Effector memory CD4-positive, alpha-beta T cell (primary cell): ENCODE measurements at regions not wholly inside any gene's neighbourhood (a gene's known extent, or its start where the extent isn't known, plus 50 kb on each side); places are given as distances from the start of the nearest gene placed in this dataset.
"Not testable (repeated sequence)": the region's sequence is repeated elsewhere in the genome, so short reads cannot be mapped to it uniquely, and the experiment has no call there.

ENCODE experiments used
- DNase-seq, 3 donors: peaks; one replicate each; pipeline ENCODE4 v3.0.0-alpha.2; 2020
- H3K27ac ChIP-seq: 2 replicates; pipeline ENCODE4 v1.7.0; 2013; ENCODE audit warnings: mild to moderate bottlenecking, low read length, moderate library complexity; ENCODE audit not compliant: insufficient read depth, poor library complexity, severe bottlenecking
- H3K27me3 ChIP-seq: replicated peaks from 2 replicates; pipeline ENCODE4 v1.7.0; 2013; ENCODE audit warnings: mild to moderate bottlenecking, low read length; ENCODE audit not compliant: insufficient read depth, control insufficient read depth, poor library complexity, severe bottlenecking
- H3K36me3 ChIP-seq: 2 replicates; pipeline ENCODE4 v1.7.0; 2013; ENCODE audit warnings: mild to moderate bottlenecking, low read length, moderate library complexity; ENCODE audit not compliant: control insufficient read depth, insufficient read depth
- H3K4me1 ChIP-seq: 2 replicates; pipeline ENCODE4 v1.7.0; 2013; ENCODE audit warnings: low read length, mild to moderate bottlenecking; ENCODE audit not compliant: control insufficient read depth, insufficient read depth, poor library complexity, severe bottlenecking
- H3K4me3 ChIP-seq: 2 replicates; pipeline ENCODE4 v1.7.0; 2013; ENCODE audit warnings: low read length, low read depth, mild to moderate bottlenecking; ENCODE audit not compliant: insufficient read depth, poor library complexity, severe bottlenecking
- H3K9me3 ChIP-seq: 2 replicates; pipeline ENCODE4 v1.7.0; 2013; ENCODE audit warnings: mild to moderate bottlenecking, low read length, moderate library complexity; ENCODE audit not compliant: control insufficient read depth

DNA sequence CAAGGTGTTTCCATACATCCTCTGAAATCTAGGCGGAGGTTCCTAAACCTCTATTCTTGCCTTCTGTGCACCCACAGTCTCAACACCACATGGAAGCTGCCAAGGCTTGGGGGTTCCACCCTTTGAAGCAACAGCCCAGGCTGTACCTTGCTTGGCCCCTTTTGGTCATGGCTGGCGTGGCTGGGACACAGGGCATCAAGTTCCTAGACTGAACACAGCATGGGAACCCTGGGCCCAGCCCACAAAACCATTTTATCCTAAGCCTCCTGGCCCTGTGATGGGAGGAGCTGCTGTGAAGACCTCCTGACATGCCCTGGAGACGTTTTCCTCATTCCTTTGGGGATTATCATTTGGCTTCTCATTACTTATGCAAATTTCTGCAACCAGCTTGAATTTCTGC is 739.0 kb upstream of the NECTIN3 start:
- no peaks in the 10 kb centered on the region for H3K4me1 ChIP-seq
- no peaks in the 10 kb centered on the region for H3K36me3 ChIP-seq

DNA sequence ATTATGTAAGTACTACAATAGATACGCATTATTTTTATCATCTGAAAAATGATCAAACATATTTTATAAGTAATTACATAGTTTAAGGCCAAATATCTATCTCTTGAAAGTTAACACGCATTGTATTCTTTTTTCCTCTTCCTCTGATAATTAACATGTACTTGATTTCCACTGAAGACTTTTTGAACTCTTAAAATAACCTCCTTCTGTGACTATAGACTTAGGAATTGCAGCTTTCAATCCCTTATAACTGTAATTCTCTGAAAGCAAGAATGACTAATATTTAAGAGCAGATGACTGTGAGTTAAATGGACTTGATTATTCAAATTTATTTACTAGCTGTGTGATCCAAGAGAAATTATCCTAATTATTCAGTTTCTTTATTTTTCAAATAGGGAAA is 730.6 kb upstream of the NECTIN3 start:
- H3K9me3 ChIP-seq, result no peaks in the 10 kb centered on the region
- H3K4me1 ChIP-seq, result no peaks in the 10 kb centered on the region
- DNase-seq, result no peak
- no peaks in the 10 kb centered on the region for H3K36me3 ChIP-seq
- no peaks in the 10 kb centered on the region for H3K27me3 ChIP-seq
- H3K27ac ChIP-seq, result no peak overlapping the region
- no peak overlapping the region for H3K4me3 ChIP-seq

More for the DNA sequence above, 739.0 kb upstream of the NECTIN3 start:
- DNase-seq, result no peak
- H3K4me3 ChIP-seq, result no peak overlapping the region
- H3K9me3 ChIP-seq, result no peaks in the 10 kb centered on the region
- H3K27me3 ChIP-seq, result no peaks in the 10 kb centered on the region
- no peak overlapping the region for H3K27ac ChIP-seq

DNA sequence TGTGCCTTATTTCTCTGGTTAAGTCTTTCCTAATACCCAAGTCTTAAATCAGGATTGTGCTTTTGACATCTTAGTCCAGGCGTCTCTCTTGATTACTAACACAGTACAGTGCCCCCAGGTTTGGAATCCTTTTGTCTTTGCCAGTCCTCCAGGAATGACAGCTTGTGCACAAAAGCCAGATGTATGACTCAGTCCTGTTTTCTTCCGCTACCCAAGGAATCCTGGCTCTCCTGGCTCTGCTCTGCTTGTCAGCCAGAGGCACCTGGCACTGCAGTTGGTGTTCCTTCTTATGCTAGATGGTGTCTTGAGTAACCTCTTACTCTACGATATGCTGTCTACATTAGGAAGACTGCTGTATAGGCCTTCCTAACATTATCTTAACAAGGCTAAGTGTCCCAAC is 728.2 kb upstream of the NECTIN3 start:
- no peaks in the 10 kb centered on the region for H3K9me3 ChIP-seq
- no peak overlapping the region for H3K27ac ChIP-seq
- no peak overlapping the region for H3K4me3 ChIP-seq
- no peak for DNase-seq
- H3K27me3 ChIP-seq, result no peaks in the 10 kb centered on the region
- H3K36me3 ChIP-seq, result no peaks in the 10 kb centered on the region
- no peaks in the 10 kb centered on the region for H3K4me1 ChIP-seq

DNA sequence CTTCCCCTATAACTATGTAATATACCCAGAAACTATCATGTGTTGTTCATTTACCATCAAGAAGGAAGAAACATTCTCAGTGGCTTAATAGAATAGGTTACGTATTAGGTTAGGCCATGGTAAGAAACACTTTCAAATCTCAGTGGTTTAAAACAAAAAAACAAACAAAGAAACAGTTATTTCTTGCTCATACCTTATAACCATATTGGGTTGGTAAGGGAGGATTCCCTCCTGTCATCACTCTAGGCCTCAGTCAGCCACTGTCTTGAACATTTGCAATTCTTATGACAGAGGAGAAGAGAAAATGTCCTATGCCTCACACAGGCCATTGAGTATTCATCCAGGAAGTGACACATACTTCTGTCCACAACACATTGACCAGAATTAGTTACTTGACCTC is 727.7 kb upstream of the NECTIN3 start:
- H3K4me1 ChIP-seq, result no peaks in the 10 kb centered on the region
- no peaks in the 10 kb centered on the region for H3K27me3 ChIP-seq
- no peak for DNase-seq
- H3K27ac ChIP-seq, result no peak overlapping the region
- H3K36me3 ChIP-seq, result no peaks in the 10 kb centered on the region
- no peak overlapping the region for H3K4me3 ChIP-seq
- H3K9me3 ChIP-seq, result no peaks in the 10 kb centered on the region

DNA sequence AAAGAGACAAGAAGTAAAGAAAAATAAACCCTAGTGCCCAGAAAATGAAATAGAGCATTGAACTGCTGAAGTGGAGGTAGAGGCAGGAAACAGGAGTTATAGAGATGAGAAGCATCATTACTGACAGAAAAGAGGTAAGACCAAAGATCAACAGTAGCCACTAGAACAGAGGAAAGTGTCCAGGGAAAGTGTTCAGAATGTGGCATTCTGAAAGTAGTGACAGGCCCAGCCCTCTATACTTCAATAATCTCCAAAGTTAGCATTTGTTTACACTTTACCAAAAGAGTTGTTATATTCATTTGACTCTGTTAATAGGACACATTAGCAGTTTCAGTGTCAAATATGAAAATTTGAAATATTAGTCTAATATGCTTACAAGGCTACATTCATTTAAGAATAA is 727.1 kb upstream of the NECTIN3 start:
- H3K9me3 ChIP-seq, result no peaks in the 10 kb centered on the region
- no peak overlapping the region for H3K27ac ChIP-seq
- H3K4me1 ChIP-seq, result no peaks in the 10 kb centered on the region
- no peaks in the 10 kb centered on the region for H3K36me3 ChIP-seq
- no peaks in the 10 kb centered on the region for H3K27me3 ChIP-seq
- DNase-seq, result no peak
- no peak overlapping the region for H3K4me3 ChIP-seq

DNA sequence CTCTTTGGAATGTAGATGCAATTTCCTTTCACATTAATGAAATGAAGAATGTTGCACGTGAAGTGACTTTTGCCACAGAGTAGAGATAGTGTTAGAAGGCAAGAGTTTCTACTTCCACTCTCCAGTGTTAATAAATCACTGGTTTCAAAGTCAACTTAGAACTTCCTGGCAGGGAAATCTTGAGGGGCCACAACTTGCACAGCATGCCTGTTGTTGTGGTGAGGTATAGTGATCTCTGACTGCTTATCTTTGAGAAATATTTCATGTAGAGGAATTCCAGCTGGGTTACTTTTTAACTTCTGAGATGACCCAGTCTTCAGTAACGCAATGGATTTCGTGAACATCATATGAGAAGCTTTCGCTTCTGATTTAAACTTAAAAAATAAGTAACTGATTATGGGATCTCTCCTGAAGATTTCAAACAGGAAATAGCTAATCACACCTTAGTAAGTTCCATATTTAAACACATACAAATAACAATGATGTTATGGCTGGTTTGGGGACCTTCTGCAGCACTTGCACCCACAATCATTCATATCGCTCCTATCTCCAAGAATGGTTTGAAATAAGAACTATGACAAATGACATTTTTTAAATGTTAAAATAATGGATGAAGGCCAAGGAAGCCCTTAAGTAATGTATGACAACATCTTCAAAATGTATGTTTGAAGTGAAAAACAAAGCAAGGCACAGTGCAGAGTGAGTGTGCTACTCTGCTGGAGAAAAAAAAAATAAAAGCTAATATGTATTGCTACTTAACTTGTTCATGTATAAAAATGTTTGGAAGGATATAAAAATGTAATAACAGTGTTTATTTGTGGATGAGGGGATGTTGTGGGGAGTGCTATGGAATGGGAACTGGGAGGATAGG is 726.5 kb upstream of the NECTIN3 start:
- DNase-seq, result no peak
- Histone ChIP-seq H3K9me3 (no peaks in the 10 kb centered on the region), H3K27me3 (no peaks in the 10 kb centered on the region), H3K4me3 (no peak overlapping the region), H3K4me1 (no peaks in the 10 kb centered on the region), H3K27ac (no peak overlapping the region), H3K36me3 (no peaks in the 10 kb centered on the region)

DNA sequence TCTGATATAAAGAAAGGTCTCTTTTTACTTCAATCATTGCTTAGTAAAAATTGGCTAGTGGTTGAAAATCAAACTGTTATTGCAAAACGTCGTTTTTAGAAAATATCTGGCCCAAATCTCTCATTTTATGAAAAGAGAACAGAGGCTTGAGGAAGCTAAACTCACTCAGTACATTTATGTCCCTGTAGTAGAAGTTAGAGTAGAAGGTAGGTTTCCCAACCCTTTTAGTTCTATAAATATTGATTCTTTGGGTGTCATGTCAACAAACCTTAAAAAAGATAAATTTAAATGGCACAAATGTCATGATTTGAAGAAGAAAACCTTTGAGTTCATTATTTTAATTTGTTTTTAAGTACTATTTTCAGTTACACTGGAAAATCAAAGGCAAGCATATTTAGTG is 722.3 kb upstream of the NECTIN3 start:
- no peaks in the 10 kb centered on the region for H3K36me3 ChIP-seq
- H3K4me1 ChIP-seq, result no peaks in the 10 kb centered on the region
- no peaks in the 10 kb centered on the region for H3K9me3 ChIP-seq
- DNase-seq, result no peak
- H3K4me3 ChIP-seq, result no peak overlapping the region
- H3K27me3 ChIP-seq, result no peaks in the 10 kb centered on the region
- no peak overlapping the region for H3K27ac ChIP-seq

DNA sequence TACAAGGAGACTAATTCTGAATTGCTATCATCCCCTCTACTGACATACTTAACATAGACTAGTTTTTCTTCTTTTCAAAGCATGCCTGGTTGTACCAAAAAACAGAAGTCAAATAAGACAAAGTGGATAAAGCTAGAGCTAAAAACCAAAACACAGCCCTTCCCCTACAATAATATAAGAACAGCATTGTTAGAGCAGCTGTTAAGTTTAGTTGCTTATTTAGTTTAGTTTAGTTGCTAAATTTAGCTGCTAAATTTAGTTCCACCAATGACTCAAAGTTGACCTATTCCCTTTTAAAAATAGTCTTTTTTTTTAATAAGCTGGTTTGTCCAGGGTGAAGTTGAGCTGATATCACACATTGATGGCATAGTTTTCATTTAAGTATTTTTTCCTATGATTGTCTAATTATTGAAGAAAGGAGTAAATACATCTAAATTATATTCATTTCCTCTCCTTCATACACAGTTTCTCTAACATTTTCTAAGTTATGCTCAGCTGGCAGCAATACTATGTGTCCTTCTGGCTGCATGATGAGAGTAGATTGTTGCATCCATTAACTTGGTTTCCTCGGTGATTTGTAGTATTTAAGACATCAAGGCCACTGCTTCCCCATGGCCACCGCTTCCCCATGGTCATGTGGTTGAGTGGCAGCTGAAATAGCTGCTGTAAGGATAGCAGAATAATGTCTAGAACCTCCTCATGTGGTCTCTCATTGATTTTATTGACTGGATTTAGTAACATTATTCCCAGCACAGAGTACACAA is 718.6 kb upstream of the NECTIN3 start:
- no peak overlapping the region for H3K27ac ChIP-seq
- DNase-seq, result no peak
- no peaks in the 10 kb centered on the region for H3K27me3 ChIP-seq
- no peaks in the 10 kb centered on the region for H3K36me3 ChIP-seq
- H3K9me3 ChIP-seq, result no peaks in the 10 kb centered on the region
- no peaks in the 10 kb centered on the region for H3K4me1 ChIP-seq
- H3K4me3 ChIP-seq, result no peak overlapping the region

DNA sequence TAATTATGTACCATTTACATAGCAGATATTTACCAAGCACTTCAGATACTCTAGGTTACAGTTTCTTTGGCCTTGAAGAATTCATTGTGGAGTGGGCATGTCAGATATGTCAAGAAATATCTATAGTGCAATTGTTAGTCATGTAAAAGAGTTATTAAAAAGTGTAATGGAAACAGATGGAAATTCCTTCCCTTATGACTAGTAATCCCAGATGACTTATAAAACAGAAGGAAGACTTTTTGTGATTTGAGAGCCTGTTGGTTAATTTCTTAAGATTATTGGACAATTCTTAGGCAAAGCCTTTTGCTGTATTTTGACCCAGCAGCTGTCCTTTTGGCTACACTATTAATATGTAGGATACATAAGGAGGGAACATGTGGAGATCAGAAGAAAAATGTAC is 708.9 kb upstream of the NECTIN3 start:
- Histone ChIP-seq H3K4me1 (no peaks in the 10 kb centered on the region), H3K27me3 (no peaks in the 10 kb centered on the region), H3K9me3 (no peaks in the 10 kb centered on the region), H3K4me3 (no peak overlapping the region), H3K27ac (no peak overlapping the region), H3K36me3 (no peaks in the 10 kb centered on the region)
- DNase-seq, result no peak

DNA sequence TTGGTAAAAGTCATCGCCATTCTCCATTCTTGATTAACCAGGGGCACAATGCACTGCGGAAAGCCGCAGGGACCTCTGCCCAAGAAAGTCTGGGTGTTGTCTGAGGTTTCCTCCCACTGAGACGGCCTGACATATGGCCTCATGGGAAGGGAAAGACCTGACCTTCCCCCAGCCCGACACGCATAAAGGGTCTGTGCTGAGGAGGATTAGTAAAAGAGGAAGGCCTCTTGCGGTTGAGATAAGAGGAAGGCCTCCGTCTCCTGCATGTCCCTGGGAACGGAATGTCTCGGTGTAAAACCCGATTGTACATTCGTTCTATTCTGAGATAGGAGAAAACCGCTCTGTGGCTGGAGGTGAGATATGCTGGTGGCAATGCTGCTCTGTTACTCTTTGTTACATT is 704.3 kb upstream of the NECTIN3 start:
- not testable (repeated sequence) for H3K4me1 ChIP-seq, H3K27ac ChIP-seq, H3K27me3 ChIP-seq, H3K4me3 ChIP-seq, H3K36me3 ChIP-seq, H3K9me3 ChIP-seq, DNase-seq
